Cardiac fibroblast (primary cell): ENCODE measurements at regions not wholly inside any gene's neighbourhood (a gene's known extent, or its start where the extent isn't known, plus 50 kb on each side); places are given as distances from the start of the nearest gene placed in this dataset.
A peak's percentile ranks its signal among the peaks of the same experiment; 100 is the strongest.

Source experiments
- DNase-seq, 2 donors: peaks; one replicate each; pipeline versions ENCODE4 v3.0.0 to v3.0.0-alpha.2; 2010; ENCODE audit warnings: low read depth in 2 of 2
- H3K4me3 ChIP-seq, 2 donors: replicated peaks in 1 of 2; 1 replicate in 1 of 2; 2 replicates in 1 of 2; pipeline ENCODE4 v1.5.1; 2011; ENCODE audit warnings: low read depth in 2 of 2, low read length in 2 of 2, mild to moderate bottlenecking in 2 of 2, moderate library complexity in 1 of 2
- TF ChIP-seq, protein P1 (sequence below): IDR thresholded peaks from one replicate; pipeline ENCODE4 v1.5.1; 2011; ENCODE audit warnings: low read depth, mild to moderate bottlenecking, low read length, inconsistent platforms

DNA sequence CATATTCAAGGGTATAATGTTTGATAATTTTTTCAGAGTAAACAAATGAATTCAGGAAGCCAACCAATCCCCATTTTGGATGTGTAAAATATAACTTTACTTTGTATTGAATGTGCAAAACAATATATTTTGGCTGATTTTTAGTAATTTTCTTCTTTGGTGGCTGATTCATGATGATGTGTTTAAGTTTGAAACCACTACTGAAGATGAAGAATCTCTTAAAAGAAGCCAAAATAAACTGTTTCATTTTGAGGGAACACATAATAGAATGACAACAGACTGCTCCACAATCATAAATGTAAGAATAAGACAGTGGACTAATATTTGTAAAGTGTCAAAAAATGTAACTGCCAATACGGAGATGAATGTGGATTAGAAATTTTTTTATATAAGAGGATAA is 52.5 kb upstream of the TRIM43 start:
- no peak overlapping the region for H3K4me3 ChIP-seq
- TF ChIP-seq, protein P1, sequence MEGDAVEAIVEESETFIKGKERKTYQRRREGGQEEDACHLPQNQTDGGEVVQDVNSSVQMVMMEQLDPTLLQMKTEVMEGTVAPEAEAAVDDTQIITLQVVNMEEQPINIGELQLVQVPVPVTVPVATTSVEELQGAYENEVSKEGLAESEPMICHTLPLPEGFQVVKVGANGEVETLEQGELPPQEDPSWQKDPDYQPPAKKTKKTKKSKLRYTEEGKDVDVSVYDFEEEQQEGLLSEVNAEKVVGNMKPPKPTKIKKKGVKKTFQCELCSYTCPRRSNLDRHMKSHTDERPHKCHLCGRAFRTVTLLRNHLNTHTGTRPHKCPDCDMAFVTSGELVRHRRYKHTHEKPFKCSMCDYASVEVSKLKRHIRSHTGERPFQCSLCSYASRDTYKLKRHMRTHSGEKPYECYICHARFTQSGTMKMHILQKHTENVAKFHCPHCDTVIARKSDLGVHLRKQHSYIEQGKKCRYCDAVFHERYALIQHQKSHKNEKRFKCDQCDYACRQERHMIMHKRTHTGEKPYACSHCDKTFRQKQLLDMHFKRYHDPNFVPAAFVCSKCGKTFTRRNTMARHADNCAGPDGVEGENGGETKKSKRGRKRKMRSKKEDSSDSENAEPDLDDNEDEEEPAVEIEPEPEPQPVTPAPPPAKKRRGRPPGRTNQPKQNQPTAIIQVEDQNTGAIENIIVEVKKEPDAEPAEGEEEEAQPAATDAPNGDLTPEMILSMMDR = no peak
- peak in 1 of 2 donors; percentile 28 for DNase-seq

DNA sequence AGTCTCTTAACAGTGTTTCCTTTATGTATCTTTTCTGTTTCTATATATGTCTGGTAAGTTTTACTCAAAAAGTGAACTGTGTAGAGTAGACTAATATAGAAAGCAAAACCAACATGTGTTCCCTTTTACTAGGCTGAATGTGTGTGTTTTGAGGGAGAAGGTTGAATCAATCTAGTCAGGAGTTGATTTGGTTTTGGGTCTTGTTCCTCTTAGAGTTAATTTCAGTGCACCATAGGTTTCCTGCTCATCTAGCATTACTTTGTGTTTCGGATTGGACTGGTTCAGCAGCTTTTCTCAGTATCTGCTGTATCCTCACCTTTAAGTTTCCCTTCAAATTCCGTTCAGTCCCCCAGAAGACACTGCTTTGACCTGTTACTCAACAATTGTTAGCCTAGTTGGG is 52.0 kb upstream of the TRIM43 start:
- TF ChIP-seq, protein P1 = no peak
- no peak overlapping the region for H3K4me3 ChIP-seq
- DNase-seq = no peak
